ENCODE measurements at regions not wholly inside any gene's neighbourhood (a gene's known extent, or its start where the extent isn't known, plus 50 kb on each side); places are given as distances from the start of the nearest gene placed in this dataset.

DNA sequence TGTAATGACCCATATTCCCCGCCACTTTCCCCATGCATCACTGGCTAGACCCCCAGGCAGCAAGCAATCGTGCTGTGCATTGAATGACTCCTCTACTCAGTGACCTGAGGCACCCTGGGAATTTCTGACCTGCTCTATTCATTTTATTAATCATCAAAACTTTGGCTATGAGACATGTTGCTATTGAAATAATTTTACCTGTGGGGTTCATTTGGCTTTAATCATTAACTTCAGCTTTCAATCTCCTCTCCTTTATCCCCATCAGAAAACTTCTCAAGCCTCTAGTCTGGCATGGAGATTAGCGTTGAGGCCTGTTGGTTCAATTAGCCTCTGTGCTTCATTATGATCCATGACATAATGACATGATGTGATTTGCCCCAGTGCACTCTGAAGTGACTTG, 429.0 kb downstream of the ZNF608 start:
- ATAC-seq: no peak
- peaks cover 6% of the 10 kb centered on the region for H3K4me1 Mint-ChIP-seq
- no peak overlapping the region for H3K4me3 Mint-ChIP-seq
- H3K27ac Mint-ChIP-seq: no peak overlapping the region
- no peaks in the 10 kb centered on the region for H3K36me3 Mint-ChIP-seq
- H3K27me3 Mint-ChIP-seq: no peaks in the 10 kb centered on the region
- H3K9me3 Mint-ChIP-seq: peaks cover 2% of the 10 kb centered on the region

DNA sequence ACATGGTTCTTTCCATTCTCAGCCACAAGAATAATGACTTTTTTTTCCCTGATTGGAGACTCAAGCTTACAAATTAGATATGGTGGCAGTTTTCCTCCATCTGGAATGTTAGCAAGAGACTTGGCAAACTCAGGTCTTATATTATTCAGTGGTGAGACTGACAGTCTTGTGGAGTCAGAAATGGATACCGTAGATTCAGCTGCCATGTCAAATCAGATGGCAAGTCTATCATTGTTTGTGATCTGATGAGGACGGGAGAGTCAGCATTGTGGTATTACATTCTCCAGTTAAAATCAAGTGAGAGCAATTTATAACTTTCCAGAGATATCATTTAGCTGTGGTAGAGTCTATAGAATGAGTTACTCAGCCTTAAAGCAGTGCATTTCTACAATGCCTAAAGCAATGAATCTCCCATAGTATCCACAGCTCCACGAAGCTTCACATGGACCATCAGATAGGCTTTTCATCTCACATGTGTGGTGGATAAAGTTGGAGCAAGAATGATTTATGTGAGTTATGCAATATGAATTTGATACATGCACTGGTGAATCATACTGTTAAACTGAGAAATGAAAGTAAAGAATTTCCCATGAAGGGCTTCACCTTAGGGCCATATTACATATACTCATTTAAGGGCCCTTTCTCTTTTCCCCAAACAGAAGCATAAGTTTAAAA, 430.6 kb downstream of the ZNF608 start:
- H3K4me3 Mint-ChIP-seq: no peak overlapping the region
- H3K4me1 Mint-ChIP-seq: peaks cover 11% of the 10 kb centered on the region
- H3K9me3 Mint-ChIP-seq: peaks cover 2% of the 10 kb centered on the region
- H3K27me3 Mint-ChIP-seq: no peaks in the 10 kb centered on the region
- H3K36me3 Mint-ChIP-seq: no peaks in the 10 kb centered on the region
- no peak for ATAC-seq
- no peak overlapping the region for H3K27ac Mint-ChIP-seq

DNA sequence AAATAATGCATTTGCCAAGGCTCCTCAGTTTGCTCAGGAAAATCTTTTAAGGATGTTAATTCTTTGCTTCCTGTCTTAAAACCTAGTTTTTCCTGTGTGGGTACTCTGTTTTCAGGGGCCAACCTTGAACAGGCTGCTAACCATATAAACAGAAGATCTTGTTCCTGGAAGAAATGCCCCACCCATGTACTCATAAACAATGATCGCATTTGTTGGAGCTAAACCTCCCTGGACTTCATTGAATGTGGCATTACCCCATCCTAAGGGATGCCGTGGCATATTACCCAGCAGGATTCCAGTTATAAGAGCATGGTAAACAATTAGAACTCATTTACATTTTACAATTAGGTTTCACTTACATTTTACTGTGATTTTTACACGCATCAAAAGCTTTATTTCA, 436.0 kb downstream of the ZNF608 start:
- no peak overlapping the region for H3K27ac Mint-ChIP-seq
- no peaks in the 10 kb centered on the region for H3K27me3 Mint-ChIP-seq
- H3K4me3 Mint-ChIP-seq: no peak overlapping the region
- no peaks in the 10 kb centered on the region for H3K9me3 Mint-ChIP-seq
- no peak for ATAC-seq
- H3K36me3 Mint-ChIP-seq: no peaks in the 10 kb centered on the region
- peaks cover 11% of the 10 kb centered on the region for H3K4me1 Mint-ChIP-seq

DNA sequence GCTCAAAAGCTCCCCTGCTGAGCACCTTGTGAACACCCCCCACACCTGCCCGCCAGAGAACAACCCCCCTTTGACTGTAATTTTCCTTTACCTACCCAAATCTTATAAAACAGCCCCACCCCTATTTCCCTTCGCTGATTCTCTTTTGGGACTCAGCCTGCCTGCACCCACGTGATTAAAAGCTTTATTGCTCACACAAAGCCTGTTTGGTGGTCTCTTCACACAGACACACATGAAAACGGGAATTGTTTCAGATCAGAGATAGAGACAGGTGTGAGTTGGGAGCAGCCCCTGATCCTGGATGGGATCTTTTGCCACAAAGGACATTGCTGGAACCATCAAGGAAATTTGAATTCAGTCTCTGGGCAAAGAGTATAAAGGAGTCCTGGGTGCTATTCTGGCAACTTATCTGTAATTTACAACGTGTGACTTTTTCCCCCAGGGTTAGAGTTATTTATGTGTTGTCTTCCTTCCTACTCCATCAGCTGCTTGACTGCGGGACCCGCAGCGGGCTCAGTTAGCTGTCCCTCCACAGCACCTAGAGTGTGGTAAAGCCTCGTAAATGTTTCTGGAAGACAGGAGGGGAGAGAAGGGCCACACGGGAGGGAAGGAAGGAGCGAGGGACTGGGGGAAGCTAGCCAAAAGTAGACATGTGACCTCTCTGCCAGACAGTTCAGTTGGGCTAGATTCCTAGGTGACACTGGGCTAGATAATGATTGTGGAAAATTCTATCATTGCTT, 437.0 kb downstream of the ZNF608 start:
- H3K4me3 Mint-ChIP-seq: no peak overlapping the region
- no peak for ATAC-seq
- no peaks in the 10 kb centered on the region for H3K36me3 Mint-ChIP-seq
- no peaks in the 10 kb centered on the region for H3K9me3 Mint-ChIP-seq
- H3K4me1 Mint-ChIP-seq: peaks cover 11% of the 10 kb centered on the region
- H3K27ac Mint-ChIP-seq: no peak overlapping the region
- no peaks in the 10 kb centered on the region for H3K27me3 Mint-ChIP-seq

DNA sequence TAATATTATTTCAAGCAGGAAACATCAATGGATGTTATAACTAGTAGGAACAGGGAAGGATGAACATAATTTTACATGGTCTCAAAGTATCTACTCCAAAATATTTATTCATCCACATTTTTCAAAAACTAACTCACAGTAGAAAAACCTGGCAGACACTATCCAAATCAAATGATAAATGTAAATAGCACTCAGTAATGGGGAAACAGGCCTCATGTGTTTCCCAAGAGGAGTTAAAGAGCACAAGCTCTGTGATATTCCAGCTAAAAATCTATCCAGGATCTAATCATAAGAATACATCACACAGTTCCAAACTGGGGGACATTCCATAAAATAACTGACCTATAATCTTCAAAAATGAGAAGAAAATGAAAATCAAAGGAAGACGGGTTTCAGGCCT, 443.1 kb downstream of the ZNF608 start:
- Mint-ChIP-seq H3K27me3 (no peaks in the 10 kb centered on the region), H3K36me3 (no peaks in the 10 kb centered on the region), H3K4me3 (no peak overlapping the region), H3K4me1 (no peaks in the 10 kb centered on the region), H3K9me3 (no peaks in the 10 kb centered on the region), H3K27ac (no peak overlapping the region)
- ATAC-seq: no peak

DNA sequence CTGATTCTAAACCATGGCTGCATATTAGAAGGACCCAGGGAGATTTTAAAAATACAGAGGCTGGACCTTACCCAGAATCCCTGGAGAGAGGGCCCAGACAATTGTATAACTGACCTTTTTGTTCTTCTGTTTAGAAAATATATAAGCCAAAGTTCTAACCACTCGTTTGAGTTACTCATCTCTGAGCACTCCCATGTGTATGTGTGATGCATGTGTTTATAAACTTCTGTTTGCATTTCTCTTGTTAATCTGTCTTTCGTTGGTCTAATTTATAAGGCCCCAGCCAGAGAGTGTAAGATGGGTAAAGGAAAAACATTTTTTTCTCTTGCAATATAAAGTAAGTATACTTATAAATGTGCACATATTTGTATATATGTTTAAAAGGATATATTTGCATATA, 443.9 kb downstream of the ZNF608 start:
- no peak for ATAC-seq
- no peaks in the 10 kb centered on the region for H3K4me1 Mint-ChIP-seq

DNA sequence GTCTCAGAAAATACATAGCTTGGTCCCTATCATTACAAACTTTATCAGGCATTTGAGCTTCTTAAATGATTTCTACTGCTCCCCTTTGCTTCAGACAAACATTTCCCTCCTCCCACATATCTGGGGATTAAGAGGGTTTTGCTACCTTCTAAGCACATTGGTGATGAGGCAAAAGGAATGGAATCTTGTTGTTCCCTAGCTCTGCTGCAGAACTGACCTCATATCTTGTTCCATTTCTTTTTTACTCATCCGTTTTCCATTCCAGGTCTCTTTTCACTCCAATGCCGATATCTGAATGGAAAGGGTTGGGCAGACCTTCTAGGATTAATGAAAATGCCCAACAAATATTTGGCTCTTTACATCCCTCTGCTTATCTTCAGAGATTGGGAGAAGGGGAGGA, 444.6 kb downstream of the ZNF608 start:
- H3K27ac Mint-ChIP-seq: no peak overlapping the region
- no peak overlapping the region for H3K4me3 Mint-ChIP-seq
- no peaks in the 10 kb centered on the region for H3K9me3 Mint-ChIP-seq
- H3K4me1 Mint-ChIP-seq: no peaks in the 10 kb centered on the region
- no peaks in the 10 kb centered on the region for H3K27me3 Mint-ChIP-seq
- H3K36me3 Mint-ChIP-seq: no peaks in the 10 kb centered on the region
- no peak for ATAC-seq

More for the DNA sequence above, 443.9 kb downstream of the ZNF608 start:
- Mint-ChIP-seq H3K27ac (no peak overlapping the region), H3K27me3 (no peaks in the 10 kb centered on the region), H3K4me3 (no peak overlapping the region), H3K9me3 (no peaks in the 10 kb centered on the region), H3K36me3 (no peaks in the 10 kb centered on the region)

DNA sequence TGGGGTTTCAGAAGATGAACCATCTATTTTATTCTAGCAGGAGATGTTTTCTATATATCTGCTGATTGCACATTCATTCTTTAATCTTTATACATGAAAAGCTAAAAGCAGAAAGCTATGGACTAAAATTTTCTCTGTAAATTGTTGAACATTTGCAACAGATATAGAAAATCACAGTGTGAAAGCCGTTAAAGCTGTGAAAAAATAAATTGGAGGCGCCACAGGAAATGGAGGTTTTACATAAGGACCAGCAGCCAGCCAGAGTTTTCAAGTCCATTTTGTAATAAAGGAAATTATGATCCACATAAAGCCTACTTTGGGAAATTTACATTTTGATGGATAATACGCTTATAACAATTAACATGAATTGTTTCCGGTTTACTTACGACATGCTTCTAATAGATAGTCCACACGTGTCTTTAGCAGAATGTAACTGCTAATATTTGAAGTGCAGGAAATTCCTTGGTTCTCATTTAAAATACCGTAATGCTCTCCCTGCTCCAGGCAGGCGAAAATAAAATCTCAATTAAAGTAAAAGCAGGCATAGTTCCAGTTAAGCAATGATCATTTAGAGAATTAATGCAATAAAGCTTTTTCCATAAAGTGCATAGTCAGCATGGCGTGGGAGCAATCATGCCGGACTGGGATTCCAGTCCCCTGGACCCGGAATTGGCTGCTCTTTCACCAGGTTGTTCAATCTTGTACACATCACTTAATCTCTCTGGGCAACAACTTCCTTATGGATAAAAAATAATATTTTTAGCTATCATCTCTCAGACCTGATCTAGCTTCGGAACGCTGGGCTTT, 445.4 kb downstream of the ZNF608 start:
- Mint-ChIP-seq H3K27me3 (no peaks in the 10 kb centered on the region), H3K36me3 (no peaks in the 10 kb centered on the region), H3K4me1 (no peaks in the 10 kb centered on the region), H3K4me3 (no peak overlapping the region), H3K9me3 (no peaks in the 10 kb centered on the region), H3K27ac (no peak overlapping the region)
- no peak for ATAC-seq

DNA sequence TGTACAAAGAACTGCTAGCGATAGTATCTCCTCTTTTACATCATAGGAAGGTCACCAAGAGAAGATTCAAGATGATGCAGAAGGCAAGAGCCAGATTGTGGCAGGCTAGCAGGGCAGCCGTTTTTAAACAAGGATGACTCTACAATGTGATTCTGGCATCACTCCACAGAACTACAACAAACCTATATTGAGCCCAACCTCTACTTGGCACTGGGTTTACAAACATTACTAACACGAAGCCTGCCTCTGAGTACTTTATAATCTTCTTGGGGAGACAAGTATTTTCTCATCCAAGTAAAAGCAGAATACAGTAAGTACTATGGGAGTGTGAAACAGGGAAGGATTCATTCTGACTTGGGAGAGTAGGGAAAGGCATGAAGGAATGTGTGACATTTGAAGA, 448.6 kb downstream of the ZNF608 start:
- H3K27me3 Mint-ChIP-seq: no peaks in the 10 kb centered on the region

DNA sequence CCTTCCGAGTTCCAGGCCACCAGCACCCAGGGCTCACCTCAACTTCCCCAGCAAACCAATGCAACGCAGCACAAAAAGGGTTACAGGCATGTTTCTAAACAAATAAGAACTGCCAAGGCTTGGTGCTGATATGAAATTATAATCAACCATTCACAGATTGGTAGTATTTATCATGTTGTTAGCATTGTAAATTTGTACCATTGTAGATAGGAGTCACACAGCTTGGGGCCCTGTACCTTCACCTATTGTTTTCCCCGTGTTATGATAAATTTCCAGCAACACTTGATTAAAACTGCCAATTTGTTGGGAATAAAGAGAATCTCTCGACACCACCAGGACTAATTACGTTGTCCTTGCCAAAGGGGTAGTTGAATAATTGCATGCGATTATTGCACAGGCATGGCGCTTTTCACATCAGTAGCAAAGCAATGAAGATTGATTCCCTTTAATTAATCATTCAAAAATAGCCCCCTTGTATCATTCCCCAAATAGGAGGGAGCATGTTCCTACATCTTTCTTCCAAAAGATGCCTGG, 454.1 kb downstream of the ZNF608 start:
- H3K4me3 Mint-ChIP-seq: no peak overlapping the region
- H3K27ac Mint-ChIP-seq: no peak overlapping the region
- H3K9me3 Mint-ChIP-seq: no peaks in the 10 kb centered on the region
- no peak for ATAC-seq
- H3K4me1 Mint-ChIP-seq: no peaks in the 10 kb centered on the region
- no peaks in the 10 kb centered on the region for H3K27me3 Mint-ChIP-seq
- H3K36me3 Mint-ChIP-seq: no peaks in the 10 kb centered on the region

More for the DNA sequence above, 448.6 kb downstream of the ZNF608 start:
- Mint-ChIP-seq H3K4me3 (no peak overlapping the region), H3K4me1 (no peaks in the 10 kb centered on the region), H3K36me3 (no peaks in the 10 kb centered on the region), H3K9me3 (no peaks in the 10 kb centered on the region), H3K27ac (no peak overlapping the region)
- no peak for ATAC-seq

DNA sequence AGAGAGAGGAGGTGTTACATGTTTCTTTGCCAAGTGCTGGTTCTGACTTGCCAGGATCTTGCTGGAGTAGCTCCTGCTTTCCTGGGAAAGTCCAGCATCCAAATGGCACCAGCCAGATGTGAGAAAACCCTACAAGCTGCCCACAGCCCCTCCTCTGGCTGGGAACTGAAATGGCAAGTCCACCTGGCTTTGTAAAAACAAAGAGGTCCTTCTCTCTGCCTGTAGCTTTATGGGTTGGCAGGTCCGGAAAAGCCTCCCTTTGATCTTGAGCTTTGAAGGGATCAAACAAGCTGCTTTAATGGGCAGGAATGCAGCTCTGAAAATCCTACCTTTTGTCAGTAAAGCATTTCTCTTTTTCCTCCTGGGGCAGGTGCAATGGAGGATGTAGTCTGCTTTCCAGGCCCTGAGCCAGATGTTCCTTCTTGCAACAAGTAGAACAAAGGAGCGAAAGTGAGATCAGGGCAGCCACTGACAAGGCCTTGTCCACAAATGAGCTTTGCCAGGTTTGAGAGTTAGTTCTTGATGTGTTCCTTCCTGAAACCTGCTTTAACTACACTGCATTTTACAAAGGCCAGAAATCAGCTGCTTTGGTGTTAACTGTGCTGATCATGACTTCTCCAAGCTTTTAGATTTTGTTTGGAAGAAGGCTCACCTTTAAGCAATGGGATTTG, 456.7 kb downstream of the ZNF608 start:
- H3K27ac Mint-ChIP-seq: no peak overlapping the region
- H3K4me3 Mint-ChIP-seq: no peak overlapping the region
- H3K4me1 Mint-ChIP-seq: no peaks in the 10 kb centered on the region
- no peaks in the 10 kb centered on the region for H3K36me3 Mint-ChIP-seq
- no peak for ATAC-seq
- H3K27me3 Mint-ChIP-seq: no peaks in the 10 kb centered on the region
- no peaks in the 10 kb centered on the region for H3K9me3 Mint-ChIP-seq

DNA sequence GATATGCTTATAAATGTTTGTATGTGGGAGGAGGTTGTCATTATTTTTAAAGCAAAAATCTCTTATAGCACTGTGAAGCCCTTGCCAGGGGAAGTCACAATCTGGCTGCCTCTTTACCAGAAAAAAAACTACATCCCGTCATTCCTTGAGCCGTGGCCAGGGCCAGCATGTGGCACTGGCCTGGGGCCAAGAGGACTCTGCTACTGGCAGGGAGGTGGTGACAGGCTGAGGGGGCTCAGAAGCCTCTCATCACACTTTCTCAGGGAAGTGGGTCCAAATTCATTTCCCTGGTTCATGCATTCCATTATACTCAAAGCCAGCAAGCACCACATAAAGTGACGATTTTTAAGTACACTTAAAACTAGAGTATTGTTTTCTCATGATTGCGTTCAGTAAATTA, 457.3 kb downstream of the ZNF608 start:
- Mint-ChIP-seq H3K27me3 (no peaks in the 10 kb centered on the region), H3K36me3 (no peaks in the 10 kb centered on the region), H3K4me1 (no peaks in the 10 kb centered on the region), H3K27ac (no peak overlapping the region), H3K9me3 (no peaks in the 10 kb centered on the region), H3K4me3 (no peak overlapping the region)
- no peak for ATAC-seq

DNA sequence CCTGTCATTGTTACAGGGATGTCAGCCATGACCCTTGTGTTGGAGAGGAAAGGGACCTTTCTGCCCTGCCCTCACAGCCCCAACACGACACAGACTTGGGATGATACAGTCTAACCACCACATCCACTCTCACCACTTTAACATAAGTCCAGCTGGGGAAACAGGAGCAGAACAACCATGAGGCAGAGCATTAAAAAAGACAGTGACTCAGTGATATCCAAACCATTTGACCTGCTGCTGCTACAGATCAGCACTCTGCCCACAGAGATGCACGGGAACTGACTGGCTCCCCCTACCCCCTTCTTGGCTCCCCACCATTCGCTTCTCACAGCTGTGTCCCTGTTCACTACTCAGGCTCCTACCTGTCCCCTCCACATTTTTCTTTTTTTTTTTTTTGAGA, 458.6 kb downstream of the ZNF608 start:
- no peaks in the 10 kb centered on the region for H3K4me1 Mint-ChIP-seq
- H3K9me3 Mint-ChIP-seq: no peaks in the 10 kb centered on the region

DNA sequence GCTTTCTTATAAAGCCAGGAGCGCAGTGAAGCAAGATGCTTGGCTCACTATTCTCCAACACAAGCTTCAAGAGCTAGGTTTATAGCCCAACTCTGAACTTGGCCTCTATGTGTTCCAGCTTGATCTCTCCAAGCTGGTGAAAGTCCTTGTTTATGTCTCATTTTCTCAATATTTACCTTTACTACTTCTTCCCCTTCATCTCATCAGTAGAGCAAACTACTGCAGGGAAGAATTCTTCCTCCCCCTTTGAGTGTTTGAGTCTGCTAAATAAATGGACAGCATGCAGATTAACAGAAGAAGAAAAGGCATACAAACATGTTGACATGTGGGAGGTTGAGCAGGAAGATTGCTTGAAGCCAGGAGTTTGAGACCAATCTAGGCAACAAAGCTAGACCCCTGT, 460.7 kb downstream of the ZNF608 start:
- Mint-ChIP-seq H3K4me3 (no peak overlapping the region), H3K27ac (no peak overlapping the region), H3K4me1 (no peaks in the 10 kb centered on the region), H3K9me3 (no peaks in the 10 kb centered on the region), H3K27me3 (no peaks in the 10 kb centered on the region), H3K36me3 (no peaks in the 10 kb centered on the region)
- no peak for ATAC-seq

More for the DNA sequence above, 458.6 kb downstream of the ZNF608 start:
- Mint-ChIP-seq H3K36me3 (no peaks in the 10 kb centered on the region), H3K4me3 (no peak overlapping the region), H3K27ac (no peak overlapping the region), H3K27me3 (no peaks in the 10 kb centered on the region)
- ATAC-seq: no peak

DNA sequence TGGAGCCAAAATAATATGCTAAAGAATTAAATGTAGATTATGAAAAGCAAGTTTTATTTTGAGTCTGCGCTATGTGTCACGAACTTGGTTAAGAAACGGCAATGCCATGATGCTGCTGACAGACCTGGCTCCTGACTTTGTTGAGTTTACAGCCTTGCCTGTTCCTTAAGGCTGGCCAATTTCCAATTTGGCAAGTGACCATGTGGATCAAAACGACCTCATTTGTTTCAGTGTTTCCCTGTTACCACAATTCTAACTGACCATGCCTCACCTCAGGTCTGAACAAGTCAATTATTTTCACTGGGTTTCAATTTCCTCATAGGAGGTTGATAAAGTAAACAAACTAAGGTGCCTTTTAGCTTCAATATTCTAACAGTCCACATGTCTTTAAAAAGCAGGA, 461.4 kb downstream of the ZNF608 start:
- ATAC-seq: no peak
- H3K9me3 Mint-ChIP-seq: no peaks in the 10 kb centered on the region
- H3K27ac Mint-ChIP-seq: no peak overlapping the region
- H3K27me3 Mint-ChIP-seq: no peaks in the 10 kb centered on the region
- no peak overlapping the region for H3K4me3 Mint-ChIP-seq
- no peaks in the 10 kb centered on the region for H3K36me3 Mint-ChIP-seq
- no peaks in the 10 kb centered on the region for H3K4me1 Mint-ChIP-seq

Data from stimulated activated memory B cell treated with anti-CD40 and anti-IgM and Interleukin-4, amounts not matched to agents 10 μg/mL and 1 μg/mL and 100 μg/mL, for 72 hours (primary cell).